ENCODE measurements at regions not wholly inside any gene's neighbourhood (a gene's known extent, or its start where the extent isn't known, plus 50 kb on each side); places are given as distances from the start of the nearest gene placed in this dataset.

- DNase-seq (ENCODE audit: low read depth) = no peak
- H3K4me3 ChIP-seq (ENCODE audit: low read depth, low read length) = no peak overlapping the region
- no peak for TF ChIP-seq CTCF (IDR thresholded peaks at IDR 0.05; ENCODE audit: low read depth, low read length, missing control alignments)
Observed at GRCh38 chr3:164781755-164782154, 296.5 kb downstream of the SI start.

- TF ChIP-seq CTCF (IDR thresholded peaks at IDR 0.05; ENCODE audit: low read depth, low read length, missing control alignments) = no peak
- H3K4me3 ChIP-seq (ENCODE audit: low read depth, low read length) = no peak overlapping the region
- no peak for DNase-seq (ENCODE audit: low read depth)
Observed at GRCh38 chr3:164779816-164780215, 298.5 kb downstream of the SI start.

GRCh38 chr3:164752812-164753211, 325.5 kb downstream of the SI start:
- no peak for DNase-seq (ENCODE audit: low read depth)
- no peak for TF ChIP-seq CTCF (IDR thresholded peaks at IDR 0.05; ENCODE audit: low read depth, low read length, missing control alignments)
- H3K4me3 ChIP-seq (ENCODE audit: low read depth, low read length) = no peak overlapping the region

GRCh38 chr3:164748626-164749025, 329.7 kb downstream of the SI start:
- DNase-seq (ENCODE audit: low read depth) = no peak
- no peak for TF ChIP-seq CTCF (IDR thresholded peaks at IDR 0.05; ENCODE audit: low read depth, low read length, missing control alignments)
- no peak overlapping the region for H3K4me3 ChIP-seq (ENCODE audit: low read depth, low read length)

DNA sequence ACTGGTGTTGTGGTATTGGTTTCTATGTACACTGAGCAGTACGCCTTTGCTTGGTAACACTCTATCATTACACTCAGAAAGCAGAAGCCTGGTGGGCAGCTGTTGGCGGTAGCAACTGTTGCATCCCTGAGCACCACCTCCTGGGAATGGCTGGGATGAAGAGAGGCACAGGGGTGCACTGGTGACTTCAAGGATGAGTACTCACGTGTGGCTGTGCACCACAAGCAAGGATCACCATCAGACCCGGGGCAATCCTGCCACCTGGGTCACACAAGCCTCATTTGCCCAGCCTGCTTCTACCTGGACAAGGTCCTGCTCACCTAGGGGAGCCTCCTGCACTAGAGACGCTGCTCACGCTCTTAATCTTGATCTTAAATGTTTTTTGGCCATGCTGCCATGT, 336.4 kb downstream of the SI start:
- no peak overlapping the region for H3K4me3 ChIP-seq (ENCODE audit: low read depth, low read length)
- no peak for DNase-seq (ENCODE audit: low read depth)
- no peak for TF ChIP-seq CTCF (IDR thresholded peaks at IDR 0.05; ENCODE audit: low read depth, low read length, missing control alignments)

GRCh38 chr3:164737174-164737573, 341.1 kb downstream of the SI start:
- DNase-seq (ENCODE audit: low read depth) = no peak
- no peak for TF ChIP-seq CTCF (IDR thresholded peaks at IDR 0.05; ENCODE audit: low read depth, low read length, missing control alignments)

DNA sequence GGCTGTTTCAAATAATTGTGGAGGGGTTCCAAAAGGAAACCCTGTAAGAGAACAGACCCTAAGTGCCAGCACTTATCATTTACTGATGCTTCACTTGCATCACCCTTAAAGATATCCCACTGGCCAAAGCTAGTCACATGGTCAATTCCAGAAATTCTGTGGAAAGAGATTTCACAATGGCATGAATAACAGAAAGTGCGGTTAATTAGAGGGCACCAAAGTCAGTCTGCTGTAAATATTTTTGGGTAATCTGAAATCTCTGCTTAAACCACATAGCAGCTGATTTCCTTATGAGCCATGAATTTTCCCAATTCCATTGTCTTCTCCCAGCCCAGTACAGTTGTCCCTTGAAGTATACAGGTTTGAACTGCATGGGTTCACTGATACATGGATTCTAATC, 346.1 kb downstream of the SI start:
- DNase-seq (ENCODE audit: low read depth) = no peak
- no peak for TF ChIP-seq CTCF (IDR thresholded peaks at IDR 0.05; ENCODE audit: low read depth, low read length, missing control alignments)
- no peak overlapping the region for H3K4me3 ChIP-seq (ENCODE audit: low read depth, low read length)

More at GRCh38 chr3:164737174-164737573, 341.1 kb downstream of the SI start:
- no peak overlapping the region for H3K4me3 ChIP-seq (ENCODE audit: low read depth, low read length)

Measured in GM12864 (cell line).